ENCODE measurements at regions not wholly inside any gene's neighbourhood (a gene's known extent, or its start where the extent isn't known, plus 50 kb on each side); places are given as distances from the start of the nearest gene placed in this dataset.

DNA sequence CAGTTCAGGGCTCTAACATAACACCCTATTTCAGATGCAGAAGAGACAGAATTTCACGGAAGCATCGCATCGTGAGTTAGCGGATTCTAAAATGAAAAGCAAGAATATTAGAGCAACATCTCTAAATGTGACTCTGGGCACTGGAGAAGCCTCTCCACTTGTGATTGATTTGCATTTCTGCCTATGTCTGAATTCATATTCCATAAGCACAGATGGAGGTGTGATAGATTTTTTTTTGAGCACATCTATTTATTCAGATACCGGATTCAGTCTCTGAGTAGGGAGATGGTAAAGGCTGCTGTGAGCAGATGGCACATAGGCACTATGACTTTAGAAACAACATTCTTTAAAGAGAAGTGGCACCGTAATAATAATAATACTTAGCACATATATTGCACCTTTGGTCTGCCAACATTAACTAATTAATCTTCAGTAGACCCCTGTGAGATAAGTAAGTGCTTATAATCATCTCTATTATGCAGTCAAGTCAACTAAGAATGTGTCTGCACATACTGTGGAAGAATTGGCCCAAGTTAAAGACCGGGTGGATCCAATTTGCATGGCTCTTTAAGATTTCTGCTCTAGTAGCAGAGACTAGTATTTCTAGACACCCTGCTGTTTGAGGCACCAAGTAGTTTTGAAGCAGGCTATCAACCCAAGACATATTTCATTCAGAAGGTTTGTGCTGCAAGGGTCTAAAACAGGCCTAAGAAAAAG lies 685.0 kb downstream of the CETN3 start:
- TF ChIP-seq, protein P1, sequence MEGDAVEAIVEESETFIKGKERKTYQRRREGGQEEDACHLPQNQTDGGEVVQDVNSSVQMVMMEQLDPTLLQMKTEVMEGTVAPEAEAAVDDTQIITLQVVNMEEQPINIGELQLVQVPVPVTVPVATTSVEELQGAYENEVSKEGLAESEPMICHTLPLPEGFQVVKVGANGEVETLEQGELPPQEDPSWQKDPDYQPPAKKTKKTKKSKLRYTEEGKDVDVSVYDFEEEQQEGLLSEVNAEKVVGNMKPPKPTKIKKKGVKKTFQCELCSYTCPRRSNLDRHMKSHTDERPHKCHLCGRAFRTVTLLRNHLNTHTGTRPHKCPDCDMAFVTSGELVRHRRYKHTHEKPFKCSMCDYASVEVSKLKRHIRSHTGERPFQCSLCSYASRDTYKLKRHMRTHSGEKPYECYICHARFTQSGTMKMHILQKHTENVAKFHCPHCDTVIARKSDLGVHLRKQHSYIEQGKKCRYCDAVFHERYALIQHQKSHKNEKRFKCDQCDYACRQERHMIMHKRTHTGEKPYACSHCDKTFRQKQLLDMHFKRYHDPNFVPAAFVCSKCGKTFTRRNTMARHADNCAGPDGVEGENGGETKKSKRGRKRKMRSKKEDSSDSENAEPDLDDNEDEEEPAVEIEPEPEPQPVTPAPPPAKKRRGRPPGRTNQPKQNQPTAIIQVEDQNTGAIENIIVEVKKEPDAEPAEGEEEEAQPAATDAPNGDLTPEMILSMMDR (IDR thresholded peaks at IDR 0.05) = no peak
- Histone ChIP-seq H3K27ac (no peak overlapping the region), H3K4me1 (peaks cover 0 to 9% of the 10 kb centered on the region in 2 donors), H3K4me3 (no peak overlapping the region), H3K27me3 (no peaks in the 10 kb centered on the region), H3K9me3 (no peaks in the 10 kb centered on the region), H3K36me3 (no peaks in the 10 kb centered on the region)
- no peak for DNase-seq (ENCODE audit: low spot score in 2 of 2)
- intact Hi-C loops (cut with DNase I) = loop anchor here (10.0 kb wide), 1 partner anchor 990 kb away; no protein-coding TSS in a partner anchor

DNA sequence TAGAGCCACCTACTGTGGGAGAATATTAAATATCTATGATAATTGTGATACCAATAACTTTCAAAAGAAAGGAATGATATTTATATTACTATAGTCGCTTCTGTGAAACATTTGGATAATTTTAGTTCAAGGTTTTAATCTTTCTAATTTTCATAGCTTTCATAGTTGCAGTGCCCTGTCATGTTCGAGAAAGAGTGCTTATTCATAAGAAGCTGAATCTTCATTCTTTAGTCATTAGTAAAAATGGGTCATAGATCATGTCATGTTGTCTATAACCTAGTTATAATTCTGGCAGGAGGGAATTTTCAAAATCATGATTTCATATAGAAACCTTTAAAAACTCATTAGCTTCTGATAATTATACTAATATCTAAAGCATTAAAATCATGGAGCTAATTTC lies 685.6 kb downstream of the CETN3 start:
- Histone ChIP-seq H3K27me3 (no peaks in the 10 kb centered on the region), H3K4me3 (no peak overlapping the region), H3K9me3 (no peaks in the 10 kb centered on the region), H3K27ac (no peak overlapping the region), H3K4me1 (peaks cover 0 to 4% of the 10 kb centered on the region in 2 donors), H3K36me3 (no peaks in the 10 kb centered on the region)
- TF ChIP-seq, protein P1 (IDR thresholded peaks at IDR 0.05) = no peak
- no peak for DNase-seq (ENCODE audit: low spot score in 2 of 2)
- intact Hi-C loops (cut with DNase I) = loop anchor here (10.0 kb wide), 1 partner anchor 989 kb away; no protein-coding TSS in a partner anchor

DNA sequence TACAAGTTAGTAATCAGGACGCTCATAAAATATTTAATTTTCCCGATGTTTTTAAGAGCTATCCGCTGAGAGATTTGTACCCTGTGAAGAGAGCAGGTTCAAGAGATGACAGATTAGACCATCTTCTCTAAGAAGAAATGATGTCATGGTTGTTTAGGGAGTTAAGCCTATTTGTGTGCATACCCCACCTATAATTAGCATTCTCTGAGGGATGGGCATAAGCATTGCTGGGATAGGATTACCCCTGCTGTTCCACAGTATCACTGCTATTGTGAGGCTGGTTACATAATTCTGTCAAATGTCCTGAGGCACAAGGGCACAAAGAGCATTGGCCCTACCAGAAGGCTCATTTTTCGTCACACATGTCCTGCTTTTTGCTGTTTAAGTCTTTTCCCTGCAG lies 687.0 kb downstream of the CETN3 start:
- intact Hi-C loops (cut with DNase I) = loop anchor here (10.0 kb wide), 1 partner anchor 988 kb away; no protein-coding TSS in a partner anchor
- H3K4me1 ChIP-seq = no peaks in the 10 kb centered on the region
- DNase-seq (ENCODE audit: low spot score in 2 of 2) = no peak

DNA sequence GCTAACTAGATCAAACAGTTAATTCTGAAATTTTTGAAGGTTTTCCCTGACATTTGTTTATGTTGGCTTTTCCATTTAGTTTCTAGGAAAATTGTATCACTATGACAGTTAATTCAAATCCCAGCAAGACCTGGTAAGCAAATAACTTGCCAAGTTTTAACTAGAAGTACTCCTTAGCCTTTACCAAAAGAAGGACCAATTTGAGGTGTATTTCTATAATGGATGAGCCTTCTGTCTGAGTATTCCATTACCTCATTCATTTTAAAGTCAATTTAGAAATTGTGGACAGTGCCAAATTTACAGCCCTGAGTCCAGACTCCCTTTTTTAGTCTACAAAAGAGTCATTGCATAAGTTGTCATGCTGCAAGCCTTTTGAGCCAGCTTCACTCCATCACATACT lies 687.6 kb downstream of the CETN3 start:
- intact Hi-C loops (cut with DNase I) = loop anchor here (10.0 kb wide), 1 partner anchor 987 kb away; no protein-coding TSS in a partner anchor
- Histone ChIP-seq H3K36me3 (no peaks in the 10 kb centered on the region), H3K4me1 (no peaks in the 10 kb centered on the region), H3K9me3 (no peaks in the 10 kb centered on the region), H3K27ac (no peak overlapping the region), H3K27me3 (no peaks in the 10 kb centered on the region), H3K4me3 (no peak overlapping the region)
- no peak for DNase-seq (ENCODE audit: low spot score in 2 of 2)
- TF ChIP-seq, protein P1 (IDR thresholded peaks at IDR 0.05) = no peak

More for the DNA sequence above, 687.0 kb downstream of the CETN3 start:
- H3K4me3 ChIP-seq = no peak overlapping the region
- H3K36me3 ChIP-seq = no peaks in the 10 kb centered on the region
- H3K9me3 ChIP-seq = no peaks in the 10 kb centered on the region
- TF ChIP-seq, protein P1 (IDR thresholded peaks at IDR 0.05) = no peak
- no peak overlapping the region for H3K27ac ChIP-seq
- no peaks in the 10 kb centered on the region for H3K27me3 ChIP-seq

DNA sequence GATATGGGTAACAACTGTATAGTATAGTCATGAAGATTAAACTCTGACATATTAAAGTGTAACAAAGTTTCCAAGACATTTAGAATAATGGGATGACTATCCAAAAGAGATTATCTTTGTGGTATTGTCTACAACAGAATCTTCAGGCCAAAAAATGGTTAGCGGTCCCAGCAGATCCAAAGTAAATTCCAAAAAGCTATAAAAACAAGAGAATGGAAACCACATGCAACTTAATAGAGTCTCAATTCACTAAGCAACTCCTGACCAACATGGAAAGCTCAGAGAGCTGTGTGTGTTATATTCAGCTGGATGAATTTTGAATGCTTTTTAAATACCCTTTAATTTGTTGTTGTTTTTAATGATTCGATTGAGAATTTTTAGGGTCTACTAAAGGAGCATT lies 688.2 kb downstream of the CETN3 start:
- DNase-seq (ENCODE audit: low spot score in 2 of 2) = no peak
- H3K4me3 ChIP-seq = no peak overlapping the region
- H3K4me1 ChIP-seq = no peaks in the 10 kb centered on the region
- H3K27me3 ChIP-seq = no peaks in the 10 kb centered on the region
- intact Hi-C loops (cut with DNase I) = loop anchor here (10.0 kb wide), 1 partner anchor 987 kb away; no protein-coding TSS in a partner anchor
- no peak overlapping the region for H3K27ac ChIP-seq
- TF ChIP-seq, protein P1 (IDR thresholded peaks at IDR 0.05) = no peak
- no peaks in the 10 kb centered on the region for H3K9me3 ChIP-seq
- no peaks in the 10 kb centered on the region for H3K36me3 ChIP-seq
